ENCODE measurements at regions not wholly inside any gene's neighbourhood (a gene's known extent, or its start where the extent isn't known, plus 50 kb on each side); places are given as distances from the start of the nearest gene placed in this dataset.
"Not testable (repeated sequence)": the region's sequence is repeated elsewhere in the genome, so short reads cannot be mapped to it uniquely, and the experiment has no call there.

DNA sequence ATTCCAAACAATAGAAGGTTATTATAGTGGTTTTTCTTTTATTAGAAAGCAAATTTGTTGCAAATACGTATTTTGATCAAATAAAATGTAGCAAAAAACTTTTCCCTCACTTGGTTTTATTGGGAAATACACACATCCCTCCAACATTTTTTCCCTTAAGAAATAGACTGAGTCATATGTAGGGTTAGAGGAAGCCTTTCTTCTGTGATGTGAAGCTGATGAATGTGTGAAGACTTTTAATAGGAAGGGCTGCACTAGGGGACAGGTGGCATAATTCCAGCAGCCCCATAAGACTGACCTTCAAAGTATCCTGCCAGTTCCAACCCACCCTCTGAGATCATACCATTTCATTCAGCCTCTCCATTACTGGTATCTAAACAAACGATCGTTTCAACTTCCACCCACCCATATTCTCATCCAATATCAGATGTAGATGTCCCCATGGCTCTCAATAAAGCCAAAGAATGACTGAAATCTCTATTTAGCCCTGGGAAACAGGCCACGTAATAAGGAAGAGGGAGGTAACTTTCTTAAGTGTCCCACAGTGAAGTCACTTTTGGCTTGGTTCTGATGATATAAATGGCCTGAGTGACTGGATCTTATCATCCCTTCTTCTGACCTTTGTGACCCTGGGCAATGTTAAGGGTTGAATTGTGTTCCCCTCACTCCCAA, 64.7 kb upstream of the LPAR1 start:
- H3K27ac ChIP-seq, result no peak overlapping the region
- TF ChIP-seq, protein P1, sequence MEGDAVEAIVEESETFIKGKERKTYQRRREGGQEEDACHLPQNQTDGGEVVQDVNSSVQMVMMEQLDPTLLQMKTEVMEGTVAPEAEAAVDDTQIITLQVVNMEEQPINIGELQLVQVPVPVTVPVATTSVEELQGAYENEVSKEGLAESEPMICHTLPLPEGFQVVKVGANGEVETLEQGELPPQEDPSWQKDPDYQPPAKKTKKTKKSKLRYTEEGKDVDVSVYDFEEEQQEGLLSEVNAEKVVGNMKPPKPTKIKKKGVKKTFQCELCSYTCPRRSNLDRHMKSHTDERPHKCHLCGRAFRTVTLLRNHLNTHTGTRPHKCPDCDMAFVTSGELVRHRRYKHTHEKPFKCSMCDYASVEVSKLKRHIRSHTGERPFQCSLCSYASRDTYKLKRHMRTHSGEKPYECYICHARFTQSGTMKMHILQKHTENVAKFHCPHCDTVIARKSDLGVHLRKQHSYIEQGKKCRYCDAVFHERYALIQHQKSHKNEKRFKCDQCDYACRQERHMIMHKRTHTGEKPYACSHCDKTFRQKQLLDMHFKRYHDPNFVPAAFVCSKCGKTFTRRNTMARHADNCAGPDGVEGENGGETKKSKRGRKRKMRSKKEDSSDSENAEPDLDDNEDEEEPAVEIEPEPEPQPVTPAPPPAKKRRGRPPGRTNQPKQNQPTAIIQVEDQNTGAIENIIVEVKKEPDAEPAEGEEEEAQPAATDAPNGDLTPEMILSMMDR (conservative IDR thresholded peaks at IDR 0.05), result no peak
- no peak for TF ChIP-seq ZFX (IDR thresholded peaks at IDR 0.05)

DNA sequence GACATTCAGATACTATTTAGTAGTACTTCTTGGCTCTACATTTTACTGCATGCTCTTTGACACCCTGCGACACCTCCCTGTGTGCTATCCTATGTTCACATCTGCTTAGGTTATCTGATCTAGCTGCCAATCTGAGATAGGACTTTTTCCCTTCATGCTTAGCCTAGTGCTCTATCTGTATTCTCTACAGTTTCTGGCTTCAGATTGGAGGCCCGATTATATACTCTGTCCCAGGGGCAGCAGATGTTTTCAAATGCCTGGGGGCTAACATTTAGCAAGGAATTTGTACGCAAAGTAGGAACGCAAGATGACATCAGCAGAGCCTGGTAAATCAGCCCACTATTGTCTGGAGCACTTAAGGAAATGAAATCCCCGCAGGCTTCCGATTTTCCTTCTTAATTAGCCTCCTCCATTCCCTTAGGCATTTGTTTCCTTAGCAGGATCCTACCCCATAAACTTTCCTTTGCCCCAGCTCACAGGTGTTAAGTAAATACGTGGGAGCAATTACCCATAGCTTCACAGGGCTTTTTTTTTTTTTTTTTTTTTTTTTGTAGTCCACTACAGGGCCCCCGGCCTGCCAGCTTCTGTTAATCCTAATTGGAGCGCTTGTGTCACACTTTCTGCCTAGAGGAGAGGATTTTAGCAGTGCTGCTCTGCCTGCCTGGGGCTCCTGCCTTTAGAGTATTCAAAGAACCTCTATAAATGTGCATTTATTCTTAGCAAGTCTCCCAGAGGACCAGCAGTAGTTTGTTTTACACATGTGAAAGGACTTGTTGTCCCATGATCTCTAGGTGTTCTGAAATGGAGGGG, 61.1 kb upstream of the LPAR1 start:
- TF ChIP-seq, protein P1 (conservative IDR thresholded peaks at IDR 0.05), result no peak
- no peak overlapping the region for H3K27ac ChIP-seq

DNA sequence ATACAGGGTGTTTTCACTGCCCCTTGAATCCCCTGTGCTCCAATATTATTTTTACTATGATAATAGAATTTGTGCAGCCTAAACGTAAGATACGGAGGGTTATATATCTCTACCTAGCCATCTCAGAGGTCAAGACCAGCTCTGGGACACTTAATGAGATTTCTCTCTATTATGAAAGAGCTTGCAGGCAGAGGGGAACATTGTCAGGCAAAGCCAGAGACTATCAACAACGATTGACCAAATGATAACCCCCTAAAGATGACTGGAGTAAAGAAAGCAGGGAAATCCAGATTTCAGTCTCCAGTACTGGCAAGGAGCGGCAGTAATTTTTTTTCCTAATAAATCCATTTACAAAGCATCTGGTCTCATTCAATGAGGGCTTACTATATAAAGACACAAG, 59.8 kb upstream of the LPAR1 start:
- H3K27ac ChIP-seq, result no peak overlapping the region
- TF ChIP-seq ZFX (IDR thresholded peaks at IDR 0.05), result no peak
- TF ChIP-seq, protein P1 (conservative IDR thresholded peaks at IDR 0.05), result no peak

DNA sequence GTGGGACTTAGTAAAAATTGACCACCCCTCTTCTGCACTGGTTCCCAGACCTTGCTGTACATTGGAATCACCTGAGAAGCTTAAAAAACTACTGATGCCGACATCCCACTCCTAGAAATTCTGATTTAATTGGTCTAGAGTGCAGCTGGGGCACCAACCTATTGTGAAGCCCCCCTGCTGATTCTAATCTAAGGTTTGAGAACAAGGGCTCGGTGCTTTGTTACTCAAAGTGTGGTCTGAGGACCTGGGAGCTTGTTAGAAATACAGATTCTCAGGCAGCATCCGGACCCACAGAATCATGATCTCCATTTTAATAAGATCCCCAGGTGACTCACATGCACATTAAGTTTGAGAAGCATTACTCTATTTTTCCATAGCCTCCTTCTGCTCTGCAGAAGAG, 57.8 kb upstream of the LPAR1 start:
- H3K27ac ChIP-seq, result no peak overlapping the region
- TF ChIP-seq, protein P1 (conservative IDR thresholded peaks at IDR 0.05), result no peak
- no peak for TF ChIP-seq ZFX (IDR thresholded peaks at IDR 0.05)

DNA sequence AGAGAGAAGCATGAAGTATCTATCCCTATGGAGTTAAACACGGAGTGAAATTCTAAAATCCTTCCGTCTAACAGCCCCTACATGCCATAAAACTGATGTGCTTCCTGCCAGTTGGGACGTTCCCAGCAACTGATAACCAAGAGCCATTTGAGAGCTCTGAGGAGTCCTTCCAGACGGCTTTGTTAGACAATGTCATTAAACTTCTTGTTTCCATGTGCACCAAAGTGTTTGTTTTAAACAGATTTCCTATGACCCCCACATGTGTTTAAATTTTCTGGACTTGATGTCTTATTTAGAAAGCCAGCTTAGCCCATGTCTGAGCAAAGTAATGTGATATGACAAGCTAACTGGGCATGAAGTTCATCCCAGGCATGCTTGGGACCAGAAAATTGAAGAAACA, 57.2 kb upstream of the LPAR1 start:
- no peak for TF ChIP-seq ZFX (IDR thresholded peaks at IDR 0.05)
- TF ChIP-seq, protein P1 (conservative IDR thresholded peaks at IDR 0.05), result no peak
- H3K27ac ChIP-seq, result no peak overlapping the region

DNA sequence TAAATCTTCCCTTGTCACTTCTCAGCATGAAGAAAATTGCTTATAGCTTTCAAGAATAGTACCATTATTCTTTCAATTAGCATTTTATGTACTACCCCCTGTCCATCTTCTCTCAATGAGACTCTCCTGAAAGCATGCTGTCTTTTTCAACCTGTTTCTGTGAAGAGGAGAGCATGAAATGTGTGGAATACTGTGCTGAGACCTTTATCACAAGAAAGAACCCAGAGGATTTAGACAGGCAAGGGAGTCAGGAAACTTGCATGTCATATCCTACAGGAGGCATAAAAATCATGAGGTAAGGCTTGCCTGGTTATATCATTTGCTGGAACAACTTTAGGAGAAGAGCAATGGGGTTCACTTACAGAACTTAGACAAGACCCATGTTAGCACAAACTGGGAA, 56.7 kb upstream of the LPAR1 start:
- TF ChIP-seq, protein P1 (conservative IDR thresholded peaks at IDR 0.05), result no peak
- no peak for TF ChIP-seq ZFX (IDR thresholded peaks at IDR 0.05)
- H3K27ac ChIP-seq, result no peak overlapping the region

DNA sequence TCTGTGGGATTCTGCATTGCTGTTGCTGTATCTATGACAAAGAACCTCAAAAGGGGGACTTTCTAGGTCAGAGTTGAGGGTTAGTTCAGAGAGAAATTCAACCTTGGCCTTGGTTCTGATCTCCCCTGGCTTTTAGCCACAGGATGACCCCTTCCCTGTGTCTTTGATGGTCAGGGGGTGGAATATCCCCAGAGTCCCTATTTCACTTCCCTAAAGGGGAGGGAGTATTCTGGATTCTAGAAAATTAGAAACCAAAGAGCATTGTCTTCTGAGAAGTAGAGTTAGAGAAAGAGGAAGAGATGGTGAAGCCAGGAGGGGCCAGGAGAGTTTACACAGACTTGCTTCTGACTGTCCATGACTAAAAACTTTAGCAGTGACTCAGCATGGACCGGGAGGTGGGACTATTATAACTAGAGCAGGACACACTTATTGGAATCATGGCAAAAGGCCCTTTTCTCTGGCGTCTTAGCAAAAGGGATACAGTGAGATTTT, 56.2 kb upstream of the LPAR1 start:
- H3K27ac ChIP-seq, result no peak overlapping the region
- no peak for TF ChIP-seq ZFX (IDR thresholded peaks at IDR 0.05)
- TF ChIP-seq, protein P1 (conservative IDR thresholded peaks at IDR 0.05), result no peak

DNA sequence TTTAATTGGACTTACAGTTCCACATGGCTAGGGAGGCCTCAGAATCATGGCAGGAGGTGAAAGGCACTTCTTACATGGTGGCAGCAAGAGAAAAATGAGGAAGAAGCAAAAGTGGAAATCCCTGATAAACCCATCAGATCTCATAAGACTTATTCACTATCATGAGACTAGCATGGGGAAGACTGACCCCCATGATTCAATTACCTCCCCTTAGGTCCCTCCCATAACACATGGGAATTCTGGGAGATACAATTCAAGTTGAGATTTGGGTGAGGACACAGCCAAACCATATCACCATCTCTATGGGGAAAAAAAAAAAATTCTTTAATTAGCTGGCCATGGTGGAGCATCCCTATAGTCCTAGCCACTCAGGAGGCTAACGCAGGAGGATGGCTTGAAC, 53.9 kb upstream of the LPAR1 start:
- not testable (repeated sequence) for H3K27ac ChIP-seq

Measured in C4-2B (cell line).